HCT116 (cell line): ENCODE measurements at regions not wholly inside any gene's neighbourhood (a gene's known extent, or its start where the extent isn't known, plus 50 kb on each side); places are given as distances from the start of the nearest gene placed in this dataset.

Experiments used
- CBX3 ChIP-seq: IDR thresholded peaks from 2 replicates; pipeline ENCODE4 v1.6.1; 2012; ENCODE audit warnings: low read depth
- EZH2 ChIP-seq: fragments of 200-600 bp; sonication (generic); IDR thresholded peaks from 2 replicates; pipeline ENCODE4 v1.6.1; 2017; ENCODE audit warnings: antibody characterized with exemption, mixed run types
- EZH2phosphoT487 ChIP-seq: fragments of 200-600 bp; IDR thresholded peaks from 2 replicates; pipeline ENCODE4 v1.6.1; 2018; ENCODE audit warnings: antibody characterized with exemption, borderline replicate concordance
- JUND ChIP-seq: IDR thresholded peaks from 2 replicates; pipeline ENCODE4 v1.6.1; 2012
- POLR2A ChIP-seq: IDR thresholded peaks from 2 replicates; pipeline ENCODE4 v1.7.0; 2011; ENCODE audit warnings: borderline replicate concordance; ENCODE audit not compliant: insufficient read depth, insufficient read length; ENCODE audit errors: extremely low read depth
- RAD21 ChIP-seq: IDR thresholded peaks from 2 replicates; pipeline ENCODE4 v1.6.1; 2012; ENCODE audit warnings: low read depth, mild to moderate bottlenecking
- SP1 ChIP-seq: IDR thresholded peaks from 2 replicates; pipeline ENCODE4 v1.6.1; 2012; ENCODE audit warnings: low read depth
- TCF7L2 ChIP-seq: IDR thresholded peaks from 2 replicates; pipeline ENCODE4 v1.7.0; 2011; ENCODE audit warnings: borderline replicate concordance, inconsistent platforms; ENCODE audit not compliant: insufficient read depth, insufficient read length; ENCODE audit errors: extremely low read depth
- YY1 ChIP-seq: IDR thresholded peaks from 2 replicates; pipeline ENCODE4 v1.6.1; 2011; ENCODE audit warnings: low read length, low read depth, moderate library complexity, mild to moderate bottlenecking; ENCODE audit not compliant: insufficient replicate concordance; ENCODE audit errors: extremely low read depth
- ZFX ChIP-seq: fragments of 450-650 bp; IDR thresholded peaks from 2 replicates; pipeline ENCODE4 v1.6.1; 2017
- TF ChIP-seq, protein P1 (sequence below), 3 experiments: fragments of 200-600 bp in 1 of 3; sonication (generic) in 1 of 3; IDR thresholded peaks in 2 of 3; conservative IDR thresholded peaks in 1 of 3; 2 replicates each; pipeline ENCODE4 v1.5.1; 2012 to 2017; ENCODE audit warnings: low read depth in 2 of 3, low read length in 2 of 3, antibody characterized with exemption in 1 of 3, borderline replicate concordance in 1 of 3, control low read depth in 1 of 3, mild to moderate bottlenecking in 1 of 3, mixed read lengths in 1 of 3, mixed run types in 1 of 3, moderate library complexity in 1 of 3; ENCODE audit not compliant: insufficient read depth in 1 of 3
- TF ChIP-seq, protein P2 (sequence below): IDR thresholded peaks from 2 replicates; pipeline ENCODE4 v1.6.1; 2012; ENCODE audit warnings: low read depth
- TF ChIP-seq, protein P3 (sequence below): IDR thresholded peaks from 2 replicates; pipeline ENCODE4 v1.6.1; 2012

DNA sequence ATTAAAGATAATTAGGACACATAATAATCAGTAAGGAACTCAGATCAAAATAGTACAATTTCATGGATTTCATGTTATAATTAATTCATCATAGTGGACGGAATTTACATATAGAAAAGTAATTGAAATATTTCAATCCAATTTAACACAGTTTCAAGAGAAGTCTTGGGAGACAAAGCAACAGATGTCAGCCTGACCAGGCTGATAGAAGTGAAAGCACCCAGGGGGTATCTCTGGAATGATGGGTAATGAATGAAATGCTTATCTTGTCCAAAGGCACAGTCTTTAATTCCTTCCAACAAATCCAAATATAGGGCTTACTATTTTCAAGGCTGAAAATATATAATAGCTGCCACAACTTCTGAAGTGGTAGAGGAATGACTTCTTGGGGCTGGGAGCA is 629.3 kb upstream of the RGMB start:
- TF ChIP-seq, protein P1, sequence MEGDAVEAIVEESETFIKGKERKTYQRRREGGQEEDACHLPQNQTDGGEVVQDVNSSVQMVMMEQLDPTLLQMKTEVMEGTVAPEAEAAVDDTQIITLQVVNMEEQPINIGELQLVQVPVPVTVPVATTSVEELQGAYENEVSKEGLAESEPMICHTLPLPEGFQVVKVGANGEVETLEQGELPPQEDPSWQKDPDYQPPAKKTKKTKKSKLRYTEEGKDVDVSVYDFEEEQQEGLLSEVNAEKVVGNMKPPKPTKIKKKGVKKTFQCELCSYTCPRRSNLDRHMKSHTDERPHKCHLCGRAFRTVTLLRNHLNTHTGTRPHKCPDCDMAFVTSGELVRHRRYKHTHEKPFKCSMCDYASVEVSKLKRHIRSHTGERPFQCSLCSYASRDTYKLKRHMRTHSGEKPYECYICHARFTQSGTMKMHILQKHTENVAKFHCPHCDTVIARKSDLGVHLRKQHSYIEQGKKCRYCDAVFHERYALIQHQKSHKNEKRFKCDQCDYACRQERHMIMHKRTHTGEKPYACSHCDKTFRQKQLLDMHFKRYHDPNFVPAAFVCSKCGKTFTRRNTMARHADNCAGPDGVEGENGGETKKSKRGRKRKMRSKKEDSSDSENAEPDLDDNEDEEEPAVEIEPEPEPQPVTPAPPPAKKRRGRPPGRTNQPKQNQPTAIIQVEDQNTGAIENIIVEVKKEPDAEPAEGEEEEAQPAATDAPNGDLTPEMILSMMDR (IDR thresholded peaks at IDR 0.05 in 2 of 3, conservative IDR thresholded peaks at IDR 0.05 in 1 of 3; ENCODE audit: borderline replicate concordance in 1 of 3, insufficient read depth in 1 of 3, low read depth in 2 of 3, low read length in 2 of 3): no peak
- TF ChIP-seq, protein P2, sequence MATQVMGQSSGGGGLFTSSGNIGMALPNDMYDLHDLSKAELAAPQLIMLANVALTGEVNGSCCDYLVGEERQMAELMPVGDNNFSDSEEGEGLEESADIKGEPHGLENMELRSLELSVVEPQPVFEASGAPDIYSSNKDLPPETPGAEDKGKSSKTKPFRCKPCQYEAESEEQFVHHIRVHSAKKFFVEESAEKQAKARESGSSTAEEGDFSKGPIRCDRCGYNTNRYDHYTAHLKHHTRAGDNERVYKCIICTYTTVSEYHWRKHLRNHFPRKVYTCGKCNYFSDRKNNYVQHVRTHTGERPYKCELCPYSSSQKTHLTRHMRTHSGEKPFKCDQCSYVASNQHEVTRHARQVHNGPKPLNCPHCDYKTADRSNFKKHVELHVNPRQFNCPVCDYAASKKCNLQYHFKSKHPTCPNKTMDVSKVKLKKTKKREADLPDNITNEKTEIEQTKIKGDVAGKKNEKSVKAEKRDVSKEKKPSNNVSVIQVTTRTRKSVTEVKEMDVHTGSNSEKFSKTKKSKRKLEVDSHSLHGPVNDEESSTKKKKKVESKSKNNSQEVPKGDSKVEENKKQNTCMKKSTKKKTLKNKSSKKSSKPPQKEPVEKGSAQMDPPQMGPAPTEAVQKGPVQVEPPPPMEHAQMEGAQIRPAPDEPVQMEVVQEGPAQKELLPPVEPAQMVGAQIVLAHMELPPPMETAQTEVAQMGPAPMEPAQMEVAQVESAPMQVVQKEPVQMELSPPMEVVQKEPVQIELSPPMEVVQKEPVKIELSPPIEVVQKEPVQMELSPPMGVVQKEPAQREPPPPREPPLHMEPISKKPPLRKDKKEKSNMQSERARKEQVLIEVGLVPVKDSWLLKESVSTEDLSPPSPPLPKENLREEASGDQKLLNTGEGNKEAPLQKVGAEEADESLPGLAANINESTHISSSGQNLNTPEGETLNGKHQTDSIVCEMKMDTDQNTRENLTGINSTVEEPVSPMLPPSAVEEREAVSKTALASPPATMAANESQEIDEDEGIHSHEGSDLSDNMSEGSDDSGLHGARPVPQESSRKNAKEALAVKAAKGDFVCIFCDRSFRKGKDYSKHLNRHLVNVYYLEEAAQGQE: no peak
- TF ChIP-seq POLR2A (no peak), RAD21 (no peak), EZH2 (no peak), SP1 (no peak), TCF7L2 (no peak), JUND (no peak), YY1 (no peak), ZFX (no peak), EZH2phosphoT487 (no peak), CBX3 (no peak)
- TF ChIP-seq, protein P3, sequence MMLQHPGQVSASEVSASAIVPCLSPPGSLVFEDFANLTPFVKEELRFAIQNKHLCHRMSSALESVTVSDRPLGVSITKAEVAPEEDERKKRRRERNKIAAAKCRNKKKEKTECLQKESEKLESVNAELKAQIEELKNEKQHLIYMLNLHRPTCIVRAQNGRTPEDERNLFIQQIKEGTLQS: no peak
